Spinal cord (tissue), 9 donors: ENCODE measurements at regions not wholly inside any gene's neighbourhood (a gene's known extent, or its start where the extent isn't known, plus 50 kb on each side); places are given as distances from the start of the nearest gene placed in this dataset.
"Not testable (repeated sequence)": the region's sequence is repeated elsewhere in the genome, so short reads cannot be mapped to it uniquely, and the experiment has no call there.

Experiments used
- DNase-seq, 6 donors: peaks; one replicate each; pipeline versions ENCODE4 v3.0.0 to v3.0.0-alpha.2; 2013 to 2015; ENCODE audit warnings: low spot score in 6 of 6, low read depth in 4 of 6
- H3K27ac ChIP-seq: one replicate; pipeline ENCODE4 v1.5.1; 2013; ENCODE audit warnings: low read depth, low read length, control low read depth
- H3K27me3 ChIP-seq: one replicate; pipeline ENCODE4 v1.6.1; 2013; ENCODE audit warnings: low read length; ENCODE audit not compliant: control insufficient read depth, insufficient read depth
- H3K36me3 ChIP-seq: one replicate; pipeline ENCODE4 v1.6.1; 2013; ENCODE audit warnings: low read length; ENCODE audit not compliant: control insufficient read depth, insufficient read depth
- H3K4me1 ChIP-seq: one replicate; pipeline ENCODE4 v1.6.1; 2013; ENCODE audit warnings: low read length; ENCODE audit not compliant: control insufficient read depth, insufficient read depth
- H3K4me3 ChIP-seq: one replicate; pipeline ENCODE4 v1.5.1; 2013; ENCODE audit warnings: low read depth, low read length, control low read depth
- H3K9me3 ChIP-seq: one replicate; pipeline ENCODE4 v1.6.1; 2013; ENCODE audit warnings: low read length; ENCODE audit not compliant: control insufficient read depth, insufficient read depth
- WGBS: methylation state at CpG from one replicate; pipeline ENCODE4 v1.1.5; 2013; ENCODE audit warnings: missing lambda C conversion rate; ENCODE audit not compliant: insufficient coverage; 5-methylcytosine and 5-hydroxymethylcytosine counted together
- donor health status: healthy.

GRCh38 chr16:52705122-52705521 is 158.2 kb upstream of the TOX3 start:
- H3K36me3 ChIP-seq: no peaks in the 10 kb centered on the region
- H3K27me3 ChIP-seq: no peaks in the 10 kb centered on the region
- 72% methylated on average over 4 of the region's 5 CpGs for WGBS
- peak in 2 of 6 donors; percentile 23 to 82 for DNase-seq
- no peak overlapping the region for H3K27ac ChIP-seq
- no peaks in the 10 kb centered on the region for H3K9me3 ChIP-seq
- H3K4me3 ChIP-seq: no peak overlapping the region
- H3K4me1 ChIP-seq: peaks cover 3% of the 10 kb centered on the region

- Histone ChIP-seq H3K4me3 (no peak overlapping the region), H3K27me3 (no peaks in the 10 kb centered on the region), H3K27ac (no peak overlapping the region), H3K9me3 (no peaks in the 10 kb centered on the region), H3K36me3 (no peaks in the 10 kb centered on the region), H3K4me1 (no peaks in the 10 kb centered on the region)
- DNase-seq: no peak
Measured at GRCh38 chr16:52697971-52698370, 151.0 kb upstream of the TOX3 start.

- peaks cover 1% of the 10 kb centered on the region for H3K9me3 ChIP-seq
- H3K27ac ChIP-seq: no peak overlapping the region
- no peak for DNase-seq
- H3K4me1 ChIP-seq: no peaks in the 10 kb centered on the region
- no peaks in the 10 kb centered on the region for H3K36me3 ChIP-seq
- H3K27me3 ChIP-seq: no peaks in the 10 kb centered on the region
- H3K4me3 ChIP-seq: no peak overlapping the region
- 98% methylated on average over 3 of the region's 3 CpGs for WGBS
Measured at GRCh38 chr16:52696126-52696525, 149.2 kb upstream of the TOX3 start.

GRCh38 chr16:52690468-52690867 is 143.5 kb upstream of the TOX3 start:
- no peak for DNase-seq
- Histone ChIP-seq H3K36me3 (no peaks in the 10 kb centered on the region), H3K4me3 (no peak overlapping the region), H3K27me3 (no peaks in the 10 kb centered on the region), H3K4me1 (no peaks in the 10 kb centered on the region), H3K9me3 (peaks cover 2% of the 10 kb centered on the region), H3K27ac (no peak overlapping the region)
- no CpG with 5 or more reads among the region's 1 CpG for WGBS

GRCh38 chr16:52680993-52681392 is 134.1 kb upstream of the TOX3 start:
- Histone ChIP-seq H3K9me3 (no peaks in the 10 kb centered on the region), H3K36me3 (no peaks in the 10 kb centered on the region), H3K4me1 (no peaks in the 10 kb centered on the region), H3K27ac (no peak overlapping the region), H3K4me3 (no peak overlapping the region), H3K27me3 (no peaks in the 10 kb centered on the region)
- 56% methylated on average over 1 of the region's 1 CpG for WGBS
- DNase-seq: peak in 1 of 6 donors; percentile 38

GRCh38 chr16:52677501-52677900 is 130.6 kb upstream of the TOX3 start:
- Histone ChIP-seq H3K4me3 (no peak overlapping the region), H3K9me3 (no peaks in the 10 kb centered on the region), H3K27me3 (no peaks in the 10 kb centered on the region), H3K27ac (no peak overlapping the region), H3K4me1 (no peaks in the 10 kb centered on the region), H3K36me3 (no peaks in the 10 kb centered on the region)
- no CpG with 5 or more reads among the region's 2 CpGs for whole genome bisulfite sequencing
- DNase-seq: no peak

GRCh38 chr16:52676959-52677358 is 130.0 kb upstream of the TOX3 start:
- H3K36me3 ChIP-seq: no peaks in the 10 kb centered on the region
- no peaks in the 10 kb centered on the region for H3K27me3 ChIP-seq
- no peak for DNase-seq
- no peaks in the 10 kb centered on the region for H3K4me1 ChIP-seq
- no peaks in the 10 kb centered on the region for H3K9me3 ChIP-seq
- H3K4me3 ChIP-seq: no peak overlapping the region
- no peak overlapping the region for H3K27ac ChIP-seq

GRCh38 chr16:52671590-52671989 is 124.6 kb upstream of the TOX3 start:
- Histone ChIP-seq H3K9me3 (no peaks in the 10 kb centered on the region), H3K36me3 (no peaks in the 10 kb centered on the region), H3K4me3 (no peak overlapping the region), H3K27ac (no peak overlapping the region), H3K27me3 (no peaks in the 10 kb centered on the region), H3K4me1 (no peaks in the 10 kb centered on the region)
- WGBS: no CpG with 5 or more reads among the region's 1 CpG
- DNase-seq: no peak

GRCh38 chr16:52657924-52658323 is 111.0 kb upstream of the TOX3 start:
- Histone ChIP-seq H3K4me1 (no peaks in the 10 kb centered on the region), H3K36me3 (no peaks in the 10 kb centered on the region), H3K4me3 (no peak overlapping the region), H3K27me3 (no peaks in the 10 kb centered on the region), H3K9me3 (peaks cover 4% of the 10 kb centered on the region), H3K27ac (no peak overlapping the region)
- no peak for DNase-seq
- 86% methylated on average over 3 of the region's 3 CpGs for WGBS

- not testable (repeated sequence) for H3K27me3 ChIP-seq, H3K4me1 ChIP-seq, H3K9me3 ChIP-seq, H3K27ac ChIP-seq, H3K36me3 ChIP-seq, H3K4me3 ChIP-seq, DNase-seq
- 95% methylated on average over 3 of the region's 7 CpGs for whole genome bisulfite sequencing
Measured at GRCh38 chr16:52655916-52656315, 109.0 kb upstream of the TOX3 start.
